H9 (cell line): ENCODE measurements at regions not wholly inside any gene's neighbourhood (a gene's known extent, or its start where the extent isn't known, plus 50 kb on each side); places are given as distances from the start of the nearest gene placed in this dataset.

Experiments
- DNase-seq: peaks from one replicate; pipeline ENCODE4 v3.0.0-alpha.2; 2017
- H2AFZ ChIP-seq: one replicate; pipeline ENCODE4 v1.6.1; 2013; ENCODE audit warnings: mild to moderate bottlenecking, low read length, control low read depth, moderate library complexity
- H2AK5ac ChIP-seq: 2 replicates; pipeline ENCODE4 v1.6.1; 2013; ENCODE audit warnings: low read length, control low read depth, mixed read lengths; ENCODE audit not compliant: insufficient read length
- H2BK120ac ChIP-seq: one replicate; pipeline ENCODE4 v1.6.1; 2013; ENCODE audit warnings: low read depth, mild to moderate bottlenecking, low read length, control low read depth, inconsistent platforms; ENCODE audit not compliant: poor library complexity, severe bottlenecking
- H2BK12ac ChIP-seq: 2 replicates; pipeline ENCODE4 v1.6.1; 2013; ENCODE audit warnings: low read length, control low read depth, mixed read lengths, low read depth; ENCODE audit not compliant: insufficient read length
- H2BK15ac ChIP-seq: 2 replicates; pipeline ENCODE4 v1.6.1; 2013; ENCODE audit warnings: low read depth, low read length, control low read depth
- H2BK20ac ChIP-seq: one replicate; pipeline ENCODE4 v1.6.1; 2013; ENCODE audit warnings: low read depth, mild to moderate bottlenecking, low read length, control low read depth, inconsistent platforms; ENCODE audit not compliant: poor library complexity, severe bottlenecking
- H2BK5ac ChIP-seq: 2 replicates; pipeline ENCODE4 v1.6.1; 2013; ENCODE audit warnings: low read length, control low read depth, mixed read lengths; ENCODE audit not compliant: insufficient read length
- H3K14ac ChIP-seq: 2 replicates; pipeline ENCODE4 v1.6.1; 2013; ENCODE audit warnings: low read length, control low read depth; ENCODE audit not compliant: insufficient read depth
- H3K18ac ChIP-seq: 2 replicates; pipeline ENCODE4 v1.6.1; 2013; ENCODE audit warnings: low read depth, mild to moderate bottlenecking, mixed read lengths, low read length, control low read depth; ENCODE audit not compliant: insufficient read length
- H3K23ac ChIP-seq: 2 replicates; pipeline ENCODE4 v1.6.1; 2013; ENCODE audit warnings: low read length, control low read depth, mixed read lengths, low read depth; ENCODE audit not compliant: insufficient read length
- H3K23me2 ChIP-seq: 2 replicates; pipeline ENCODE4 v1.6.1; 2013; ENCODE audit warnings: low read depth, mild to moderate bottlenecking, mixed read lengths, low read length, control low read depth; ENCODE audit not compliant: insufficient read length, poor library complexity, severe bottlenecking
- H3K27ac ChIP-seq: 2 replicates; pipeline ENCODE4 v1.5.1; 2013; ENCODE audit warnings: low read length, control low read depth, mixed read lengths, low read depth; ENCODE audit not compliant: insufficient read length
- H3K27me3 ChIP-seq: 2 replicates; pipeline ENCODE4 v1.6.1; 2013; ENCODE audit warnings: low read length, control low read depth, inconsistent platforms; ENCODE audit not compliant: insufficient read depth
- H3K4ac ChIP-seq: 2 replicates; pipeline ENCODE4 v1.6.1; 2013; ENCODE audit warnings: low read depth, mild to moderate bottlenecking, control low read depth, inconsistent platforms, low read length, moderate library complexity
- H3K4me1 ChIP-seq: 2 replicates; pipeline ENCODE4 v1.6.1; 2013; ENCODE audit warnings: low read length, control low read depth, inconsistent platforms; ENCODE audit not compliant: insufficient read depth
- H3K4me2 ChIP-seq: 2 replicates; pipeline ENCODE4 v1.6.1; 2013; ENCODE audit warnings: low read length, control low read depth, mixed read lengths; ENCODE audit not compliant: insufficient read length, insufficient read depth
- H3K56ac ChIP-seq: 2 replicates; pipeline ENCODE4 v1.6.1; 2013; ENCODE audit warnings: low read depth, mild to moderate bottlenecking, mixed read lengths, low read length, control low read depth; ENCODE audit not compliant: insufficient read length
- H3K79me1 ChIP-seq: 2 replicates; pipeline ENCODE4 v1.6.1; 2013; ENCODE audit warnings: low read depth, mild to moderate bottlenecking, moderate library complexity, low read length, control low read depth, inconsistent platforms; ENCODE audit not compliant: insufficient read depth, poor library complexity, severe bottlenecking
- H3K79me2 ChIP-seq: 2 replicates; pipeline ENCODE4 v1.6.1; 2013; ENCODE audit warnings: low read length, control low read depth, inconsistent platforms; ENCODE audit not compliant: insufficient read depth
- H3K9ac ChIP-seq: 2 replicates; pipeline ENCODE4 v1.6.1; 2013; ENCODE audit warnings: low read length, control low read depth, mixed read lengths; ENCODE audit not compliant: insufficient read length; ENCODE audit errors: extremely low read depth
- H3K9me3 ChIP-seq: one replicate; pipeline ENCODE4 v1.6.1; 2013; ENCODE audit warnings: low read depth, low read length, inconsistent platforms; ENCODE audit not compliant: control insufficient read depth
- H3T11ph ChIP-seq: one replicate; pipeline ENCODE4 v1.6.1; 2013; ENCODE audit warnings: mild to moderate bottlenecking, low read length, control low read depth, inconsistent platforms
- H4K20me1 ChIP-seq: one replicate; pipeline ENCODE4 v1.6.1; 2013; ENCODE audit not compliant: control insufficient read depth, insufficient read length, insufficient read depth
- H4K5ac ChIP-seq: 2 replicates; pipeline ENCODE4 v1.6.1; 2013; ENCODE audit warnings: low read depth, mild to moderate bottlenecking, mixed read lengths, low read length, control low read depth; ENCODE audit not compliant: insufficient read length
- H4K8ac ChIP-seq: replicated peaks from 2 replicates; pipeline ENCODE4 v1.6.1; 2013; ENCODE audit warnings: low read length, control low read depth, mixed read lengths, low read depth; ENCODE audit not compliant: insufficient read length
- H4K91ac ChIP-seq: 2 replicates; pipeline ENCODE4 v1.6.1; 2013; ENCODE audit warnings: low read depth, mild to moderate bottlenecking, moderate library complexity, mixed read lengths, low read length, control low read depth; ENCODE audit not compliant: insufficient read length
- H3K27ac Mint-ChIP-seq, 3 experiments: 2 replicates in 2 of 3; 3 replicates in 1 of 3; pipeline ENCODE4 v1.8.0; 2020 to 2021; ENCODE audit warnings: mixed read lengths in 3 of 3, mild to moderate bottlenecking in 1 of 3, moderate library complexity in 1 of 3
- H3K27me3 Mint-ChIP-seq: 2 replicates; pipeline ENCODE4 v1.8.0; 2021; ENCODE audit warnings: low read depth, mild to moderate bottlenecking, moderate library complexity, mixed read lengths
- H3K36me3 Mint-ChIP-seq, 3 experiments: 2 replicates in 2 of 3; 3 replicates in 1 of 3; pipeline ENCODE4 v1.8.0; 2020 to 2021; ENCODE audit warnings: low read depth in 3 of 3, mixed read lengths in 3 of 3; ENCODE audit not compliant: insufficient read depth in 1 of 3
- H3K4me1 Mint-ChIP-seq, 2 experiments: 2 replicates each; pipeline ENCODE4 v1.8.0; 2020; ENCODE audit warnings: mixed read lengths in 2 of 2
- H3K4me3 Mint-ChIP-seq, 2 experiments: 2 replicates in 1 of 2; 3 replicates in 1 of 2; pipeline ENCODE4 v1.8.0; 2020 to 2021; ENCODE audit warnings: mild to moderate bottlenecking in 2 of 2, mixed read lengths in 2 of 2, moderate library complexity in 1 of 2
- H3K9me3 Mint-ChIP-seq, 2 experiments: 2 replicates in 1 of 2; 3 replicates in 1 of 2; pipeline ENCODE4 v1.8.0; 2020; ENCODE audit warnings: mild to moderate bottlenecking in 2 of 2, mixed read lengths in 2 of 2, moderate library complexity in 1 of 2
- WGBS: extraction: QIAGEN DNeasy Blood & Tissue Kit; methylation state at CpG from one replicate; pipeline ENCODE4 v1.1.7; 2013; ENCODE audit warnings: missing lambda C conversion rate, low lambda C conversion rate, mixed read lengths; ENCODE audit not compliant: insufficient read length; ENCODE audit errors: extremely low coverage; 5-methylcytosine and 5-hydroxymethylcytosine counted together
- TF ChIP-seq, protein P1 (sequence below): fragments of 200-600 bp; sonication (generic); conservative IDR thresholded peaks from 3 replicates; pipeline ENCODE4 v1.8.0; 2021; ENCODE audit warnings: antibody characterized with exemption, mild to moderate bottlenecking

DNA sequence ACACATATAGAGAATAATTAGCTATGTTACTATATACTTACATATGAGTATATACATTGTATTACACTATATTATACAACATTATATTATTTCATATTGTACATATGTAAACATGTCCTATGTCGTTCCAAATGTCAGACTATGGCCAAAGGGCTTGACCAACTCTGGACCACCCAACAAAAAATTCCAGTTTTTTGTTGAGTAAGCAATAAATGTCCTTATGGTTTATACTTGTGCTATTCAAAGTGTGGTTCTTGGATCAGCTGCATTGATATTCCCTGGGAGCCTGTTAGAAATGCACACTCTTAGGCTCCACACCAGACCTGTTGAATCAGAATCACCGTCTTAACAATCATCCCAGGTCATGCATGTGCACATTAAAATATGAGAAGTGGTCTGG lies 225.4 kb upstream of the ZFP64 start:
- H3K14ac ChIP-seq = no peak overlapping the region
- WGBS = no CpG with 5 or more reads among the region's 2 CpGs

More for the DNA sequence above, 225.4 kb upstream of the ZFP64 start:
- Histone ChIP-seq H3K9ac (no peak overlapping the region), H2BK120ac (no peak overlapping the region), H3K27ac (no peak overlapping the region), H2AK5ac (no peak overlapping the region), H2BK12ac (no peak overlapping the region), H4K5ac (no peak overlapping the region), H3K79me1 (no peaks in the 10 kb centered on the region), H3K79me2 (no peaks in the 10 kb centered on the region), H3K4me1 (no peaks in the 10 kb centered on the region), H2BK15ac (no peak overlapping the region), H3K4me2 (no peak overlapping the region), H3K18ac (no peak overlapping the region), H3K27me3 (no peaks in the 10 kb centered on the region), H3K23ac (no peak overlapping the region), H2AFZ (no peak overlapping the region), H3K23me2 (no peaks in the 10 kb centered on the region), H2BK5ac (no peak overlapping the region), H3K56ac (no peak overlapping the region), H4K8ac (no peak overlapping the region), H4K91ac (no peak overlapping the region), H3T11ph (no peak overlapping the region), H3K4ac (no peak overlapping the region), H2BK20ac (no peak overlapping the region), H4K20me1 (no peaks in the 10 kb centered on the region), H3K9me3 (no peaks in the 10 kb centered on the region)
- Mint-ChIP-seq H3K27me3 (no peaks in the 10 kb centered on the region), H3K27ac (no peak overlapping the region), H3K9me3 (peaks cover 18 to 19% of the 10 kb centered on the region in 2 experiments; a peak in 4 of 5 replicates), H3K36me3 (no peaks in the 10 kb centered on the region; a peak in 3 of 7 replicates), H3K4me3 (no peak overlapping the region), H3K4me1 (no peaks in the 10 kb centered on the region)
- DNase-seq = no peak
- TF ChIP-seq, protein P1, sequence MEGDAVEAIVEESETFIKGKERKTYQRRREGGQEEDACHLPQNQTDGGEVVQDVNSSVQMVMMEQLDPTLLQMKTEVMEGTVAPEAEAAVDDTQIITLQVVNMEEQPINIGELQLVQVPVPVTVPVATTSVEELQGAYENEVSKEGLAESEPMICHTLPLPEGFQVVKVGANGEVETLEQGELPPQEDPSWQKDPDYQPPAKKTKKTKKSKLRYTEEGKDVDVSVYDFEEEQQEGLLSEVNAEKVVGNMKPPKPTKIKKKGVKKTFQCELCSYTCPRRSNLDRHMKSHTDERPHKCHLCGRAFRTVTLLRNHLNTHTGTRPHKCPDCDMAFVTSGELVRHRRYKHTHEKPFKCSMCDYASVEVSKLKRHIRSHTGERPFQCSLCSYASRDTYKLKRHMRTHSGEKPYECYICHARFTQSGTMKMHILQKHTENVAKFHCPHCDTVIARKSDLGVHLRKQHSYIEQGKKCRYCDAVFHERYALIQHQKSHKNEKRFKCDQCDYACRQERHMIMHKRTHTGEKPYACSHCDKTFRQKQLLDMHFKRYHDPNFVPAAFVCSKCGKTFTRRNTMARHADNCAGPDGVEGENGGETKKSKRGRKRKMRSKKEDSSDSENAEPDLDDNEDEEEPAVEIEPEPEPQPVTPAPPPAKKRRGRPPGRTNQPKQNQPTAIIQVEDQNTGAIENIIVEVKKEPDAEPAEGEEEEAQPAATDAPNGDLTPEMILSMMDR = no peak
